Loucy (cell line): ENCODE measurements at regions not wholly inside any gene's neighbourhood (a gene's known extent, or its start where the extent isn't known, plus 50 kb on each side); places are given as distances from the start of the nearest gene placed in this dataset.

Experiments used
- H2AFZ ChIP-seq: fragments of 200-600 bp; sonication (generic); 2 replicates; pipeline ENCODE4 v1.6.0; 2016; ENCODE audit warnings: antibody characterized with exemption, mild to moderate bottlenecking, low read length, moderate library complexity
- H3F3A ChIP-seq: fragments of 200-600 bp; 2 replicates; pipeline ENCODE4 v1.6.0; 2016; ENCODE audit warnings: antibody characterized with exemption, low read depth, mild to moderate bottlenecking
- H3K27me3 ChIP-seq: fragments of 200-600 bp; sonication (generic); 2 replicates; pipeline ENCODE4 v1.6.1; 2014; ENCODE audit warnings: low read length, mild to moderate bottlenecking; ENCODE audit not compliant: insufficient read depth, poor library complexity, severe bottlenecking
- H3K36me3 ChIP-seq: fragments of 200-600 bp; sonication (generic); 2 replicates; pipeline ENCODE4 v1.6.1; 2016; ENCODE audit warnings: low read length; ENCODE audit not compliant: insufficient read depth
- H3K4me1 ChIP-seq: fragments of 200-600 bp; sonication (generic); 2 replicates; pipeline ENCODE4 v1.5.1; 2014; ENCODE audit warnings: low read length, mild to moderate bottlenecking; ENCODE audit not compliant: insufficient read depth, poor library complexity, severe bottlenecking
- H3K4me2 ChIP-seq: fragments of 200-600 bp; sonication (generic); 2 replicates; pipeline ENCODE4 v1.6.0; 2014; ENCODE audit warnings: antibody characterized with exemption, low read length, low read depth, mild to moderate bottlenecking; ENCODE audit not compliant: poor library complexity, severe bottlenecking
- H3K4me3 ChIP-seq: fragments of 200-600 bp; sonication (generic); 2 replicates; pipeline ENCODE4 v1.5.1; 2014; ENCODE audit warnings: low read length, mild to moderate bottlenecking, mixed read lengths; ENCODE audit not compliant: poor library complexity, severe bottlenecking
- H3K79me2 ChIP-seq: fragments of 200-600 bp; sonication (generic); 2 replicates; pipeline ENCODE4 v1.6.1; 2014; ENCODE audit warnings: low read length; ENCODE audit not compliant: insufficient read depth
- H3K9ac ChIP-seq: fragments of 200-600 bp; sonication (generic); 2 replicates; pipeline ENCODE4 v1.6.0; 2014; ENCODE audit warnings: mild to moderate bottlenecking, low read depth, low read length, moderate library complexity; ENCODE audit not compliant: poor library complexity, severe bottlenecking
- H3K9me2 ChIP-seq: fragments of 200-600 bp; sonication (generic); replicated peaks from 2 replicates; pipeline ENCODE4 v1.6.1; 2016; ENCODE audit warnings: low read depth, low read length, mixed read lengths
- H3K9me3 ChIP-seq: fragments of 200-600 bp; sonication (generic); 2 replicates; pipeline ENCODE4 v1.6.1; 2014; ENCODE audit warnings: mild to moderate bottlenecking, antibody characterized with exemption, low read length, low read depth; ENCODE audit not compliant: insufficient read depth
- H4K20me1 ChIP-seq: fragments of 200-600 bp; sonication (generic); 2 replicates; pipeline ENCODE4 v1.6.0; 2014; ENCODE audit warnings: antibody characterized with exemption, low read length, mild to moderate bottlenecking; ENCODE audit not compliant: insufficient read depth, poor library complexity, severe bottlenecking
- CTCF ChIP-seq: fragments of 200-600 bp; sonication (generic); conservative IDR thresholded peaks from 2 replicates; pipeline ENCODE4 v1.5.1; 2014; ENCODE audit warnings: mild to moderate bottlenecking, antibody characterized with exemption, low read length
- EZH2phosphoT487 ChIP-seq: fragments of 200-600 bp; IDR thresholded peaks from 2 replicates; pipeline ENCODE4 v1.6.1; 2018; ENCODE audit warnings: antibody characterized with exemption, mild to moderate bottlenecking, moderate library complexity, borderline replicate concordance

- Histone ChIP-seq H2AFZ (no peak overlapping the region), H3K36me3 (no peaks in the 10 kb centered on the region), H3K79me2 (no peaks in the 10 kb centered on the region), H4K20me1 (no peaks in the 10 kb centered on the region), H3K4me3 (no peak overlapping the region), H3F3A (no peaks in the 10 kb centered on the region), H3K4me1 (peaks cover 9% of the 10 kb centered on the region), H3K27me3 (no peaks in the 10 kb centered on the region), H3K9me3 (0 out of 2 replicates have a peak, but pooled peaks cover 4% of the 10 kb centered on the region), H3K9ac (no peak overlapping the region), H3K4me2 (no peak overlapping the region), H3K9me2 (no peaks in the 10 kb centered on the region)
- TF ChIP-seq CTCF (no peak), EZH2phosphoT487 (no peak)
Observed at GRCh38 chr5:158378931-158379330, 520.0 kb upstream of the CLINT1 start.

- H3K79me2 ChIP-seq = no peaks in the 10 kb centered on the region
- H3K27me3 ChIP-seq = no peaks in the 10 kb centered on the region
- no peaks in the 10 kb centered on the region for H3K9me2 ChIP-seq
- H3K9me3 ChIP-seq = 0 out of 2 replicates have a peak, but pooled peaks cover 4% of the 10 kb centered on the region
- no peak overlapping the region for H3K9ac ChIP-seq
- H3K4me1 ChIP-seq = no peaks in the 10 kb centered on the region
- TF ChIP-seq EZH2phosphoT487 (no peak), CTCF (no peak)
- H2AFZ ChIP-seq = no peak overlapping the region
- H3K4me3 ChIP-seq = no peak overlapping the region
- H3K4me2 ChIP-seq = no peak overlapping the region
- H3F3A ChIP-seq = no peaks in the 10 kb centered on the region
- no peaks in the 10 kb centered on the region for H3K36me3 ChIP-seq
- H4K20me1 ChIP-seq = no peaks in the 10 kb centered on the region
Observed at GRCh38 chr5:158376679-158377078, 517.7 kb upstream of the CLINT1 start.

GRCh38 chr5:158375531-158375930, 516.6 kb upstream of the CLINT1 start:
- Histone ChIP-seq H3K27me3 (no peaks in the 10 kb centered on the region), H3K9ac (no peak overlapping the region), H3K9me3 (0 out of 2 replicates have a peak, but pooled peaks cover 4% of the 10 kb centered on the region), H3F3A (no peaks in the 10 kb centered on the region), H3K9me2 (no peaks in the 10 kb centered on the region), H2AFZ (no peak overlapping the region), H4K20me1 (no peaks in the 10 kb centered on the region), H3K36me3 (no peaks in the 10 kb centered on the region), H3K4me3 (no peak overlapping the region), H3K4me2 (no peak overlapping the region), H3K4me1 (no peaks in the 10 kb centered on the region), H3K79me2 (no peaks in the 10 kb centered on the region)
- TF ChIP-seq EZH2phosphoT487 (no peak), CTCF (no peak)
